Glutamatergic neuron (in vitro differentiated cells): ENCODE measurements at regions not wholly inside any gene's neighbourhood (a gene's known extent, or its start where the extent isn't known, plus 50 kb on each side); places are given as distances from the start of the nearest gene placed in this dataset.

Source experiments
- DNase-seq: peaks from one replicate; pipeline ENCODE4 v3.0.0; 2022
- H3K27ac Mint-ChIP-seq: one replicate; pipeline ENCODE4 v1.8.0; 2020; ENCODE audit warnings: mild to moderate bottlenecking, mixed read lengths, inconsistent platforms; ENCODE audit not compliant: unreplicated experiment
- H3K27me3 Mint-ChIP-seq: one replicate; pipeline ENCODE4 v1.8.0; 2020; ENCODE audit warnings: mild to moderate bottlenecking, moderate library complexity, mixed read lengths, inconsistent platforms; ENCODE audit not compliant: unreplicated experiment
- H3K36me3 Mint-ChIP-seq: one replicate; pipeline ENCODE4 v1.8.0; 2020; ENCODE audit warnings: mild to moderate bottlenecking, mixed read lengths, inconsistent platforms; ENCODE audit not compliant: unreplicated experiment
- H3K4me1 Mint-ChIP-seq: one replicate; pipeline ENCODE4 v1.8.0; 2020; ENCODE audit warnings: mild to moderate bottlenecking, low read depth, mixed read lengths, inconsistent platforms; ENCODE audit not compliant: unreplicated experiment
- H3K4me3 Mint-ChIP-seq: one replicate; pipeline ENCODE4 v1.8.0; 2020; ENCODE audit warnings: mild to moderate bottlenecking, mixed read lengths, inconsistent platforms; ENCODE audit not compliant: unreplicated experiment
- H3K9me3 Mint-ChIP-seq: one replicate; pipeline ENCODE4 v1.8.0; 2020; ENCODE audit warnings: mild to moderate bottlenecking, moderate library complexity, mixed read lengths, inconsistent platforms; ENCODE audit not compliant: unreplicated experiment
- TF ChIP-seq, protein P1 (sequence below): fragments of 200-600 bp; sonication (generic); IDR thresholded peaks from one replicate; pipeline ENCODE4 v1.5.0; 2021; ENCODE audit not compliant: partially characterized antibody, unreplicated experiment

- Mint-ChIP-seq H3K27ac (no peak overlapping the region), H3K4me1 (no peaks in the 10 kb centered on the region), H3K9me3 (no peaks in the 10 kb centered on the region), H3K36me3 (no peaks in the 10 kb centered on the region), H3K4me3 (no peak overlapping the region), H3K27me3 (no peaks in the 10 kb centered on the region)
- DNase-seq, result no peak
- TF ChIP-seq, protein P1, sequence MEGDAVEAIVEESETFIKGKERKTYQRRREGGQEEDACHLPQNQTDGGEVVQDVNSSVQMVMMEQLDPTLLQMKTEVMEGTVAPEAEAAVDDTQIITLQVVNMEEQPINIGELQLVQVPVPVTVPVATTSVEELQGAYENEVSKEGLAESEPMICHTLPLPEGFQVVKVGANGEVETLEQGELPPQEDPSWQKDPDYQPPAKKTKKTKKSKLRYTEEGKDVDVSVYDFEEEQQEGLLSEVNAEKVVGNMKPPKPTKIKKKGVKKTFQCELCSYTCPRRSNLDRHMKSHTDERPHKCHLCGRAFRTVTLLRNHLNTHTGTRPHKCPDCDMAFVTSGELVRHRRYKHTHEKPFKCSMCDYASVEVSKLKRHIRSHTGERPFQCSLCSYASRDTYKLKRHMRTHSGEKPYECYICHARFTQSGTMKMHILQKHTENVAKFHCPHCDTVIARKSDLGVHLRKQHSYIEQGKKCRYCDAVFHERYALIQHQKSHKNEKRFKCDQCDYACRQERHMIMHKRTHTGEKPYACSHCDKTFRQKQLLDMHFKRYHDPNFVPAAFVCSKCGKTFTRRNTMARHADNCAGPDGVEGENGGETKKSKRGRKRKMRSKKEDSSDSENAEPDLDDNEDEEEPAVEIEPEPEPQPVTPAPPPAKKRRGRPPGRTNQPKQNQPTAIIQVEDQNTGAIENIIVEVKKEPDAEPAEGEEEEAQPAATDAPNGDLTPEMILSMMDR, result no peak
These were observed 654.1 kb upstream of the MARCKS start for GRCh38 chr6:113202852-113203714.

GRCh38 chr6:113203715-113204110 is 653.4 kb upstream of the MARCKS start:
- Mint-ChIP-seq H3K4me3 (no peak overlapping the region), H3K4me1 (no peaks in the 10 kb centered on the region), H3K9me3 (no peaks in the 10 kb centered on the region), H3K27me3 (no peaks in the 10 kb centered on the region), H3K36me3 (no peaks in the 10 kb centered on the region), H3K27ac (no peak overlapping the region)
- no peak for DNase-seq
- TF ChIP-seq, protein P1, result no peak

GRCh38 chr6:113205553-113205952 is 651.6 kb upstream of the MARCKS start:
- TF ChIP-seq, protein P1, result no peak
- no peaks in the 10 kb centered on the region for H3K4me1 Mint-ChIP-seq
- DNase-seq, result no peak
- no peaks in the 10 kb centered on the region for H3K27me3 Mint-ChIP-seq
- no peak overlapping the region for H3K4me3 Mint-ChIP-seq
- H3K27ac Mint-ChIP-seq, result no peak overlapping the region
- no peaks in the 10 kb centered on the region for H3K9me3 Mint-ChIP-seq
- H3K36me3 Mint-ChIP-seq, result no peaks in the 10 kb centered on the region

GRCh38 chr6:113208726-113209125 is 648.4 kb upstream of the MARCKS start:
- TF ChIP-seq, protein P1, result no peak
- Mint-ChIP-seq H3K4me3 (no peak overlapping the region), H3K36me3 (no peaks in the 10 kb centered on the region), H3K4me1 (no peaks in the 10 kb centered on the region), H3K27ac (no peak overlapping the region), H3K27me3 (no peaks in the 10 kb centered on the region), H3K9me3 (peaks cover 2% of the 10 kb centered on the region)
- no peak for DNase-seq

DNA sequence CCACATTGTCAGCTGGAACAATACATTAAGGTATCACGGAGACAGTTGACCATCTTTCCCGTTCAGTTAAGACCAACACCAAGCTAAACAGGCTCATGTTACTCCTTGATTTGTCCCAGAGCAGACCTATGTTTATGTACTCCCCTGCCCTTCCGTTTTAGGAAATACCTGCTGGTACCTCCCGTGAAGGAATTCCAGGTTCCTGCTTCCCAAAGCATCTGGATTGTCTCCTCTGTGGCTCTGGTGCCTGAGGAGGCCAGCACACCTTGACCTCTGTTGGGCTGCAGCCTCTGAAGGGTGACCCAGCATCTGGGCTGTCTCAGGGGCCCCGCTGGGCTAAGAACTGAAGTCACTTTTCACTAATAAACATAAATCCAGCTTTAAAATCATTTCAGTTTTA is 647.8 kb upstream of the MARCKS start:
- no peak for DNase-seq
- no peak overlapping the region for H3K4me3 Mint-ChIP-seq
- no peak overlapping the region for H3K27ac Mint-ChIP-seq
- no peaks in the 10 kb centered on the region for H3K4me1 Mint-ChIP-seq
- H3K36me3 Mint-ChIP-seq, result no peaks in the 10 kb centered on the region
- peaks cover 2% of the 10 kb centered on the region for H3K9me3 Mint-ChIP-seq
- TF ChIP-seq, protein P1, result no peak
- H3K27me3 Mint-ChIP-seq, result no peaks in the 10 kb centered on the region
